ENCODE measurements at regions not wholly inside any gene's neighbourhood (a gene's known extent, or its start where the extent isn't known, plus 50 kb on each side); places are given as distances from the start of the nearest gene placed in this dataset.

DNA sequence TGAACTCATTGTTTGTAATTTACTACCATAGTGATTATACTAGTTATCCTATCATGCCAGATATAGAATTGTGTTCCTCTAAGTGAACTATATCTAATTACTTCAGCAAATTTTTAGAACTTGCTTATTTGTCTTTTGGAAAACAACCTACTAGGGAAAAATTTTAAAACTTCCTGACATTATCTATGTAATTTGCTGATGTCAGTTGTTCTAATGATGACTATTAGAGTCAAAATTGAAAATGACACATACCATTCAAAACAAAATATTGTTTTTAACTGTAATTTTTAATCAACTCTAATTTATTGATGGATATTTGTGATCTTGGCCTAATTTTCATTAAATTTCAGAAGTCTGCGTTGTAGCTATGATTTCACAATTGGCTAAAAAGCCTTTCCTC, 106.7 kb upstream of the ROBO2 start:
- TF ChIP-seq, protein P1, sequence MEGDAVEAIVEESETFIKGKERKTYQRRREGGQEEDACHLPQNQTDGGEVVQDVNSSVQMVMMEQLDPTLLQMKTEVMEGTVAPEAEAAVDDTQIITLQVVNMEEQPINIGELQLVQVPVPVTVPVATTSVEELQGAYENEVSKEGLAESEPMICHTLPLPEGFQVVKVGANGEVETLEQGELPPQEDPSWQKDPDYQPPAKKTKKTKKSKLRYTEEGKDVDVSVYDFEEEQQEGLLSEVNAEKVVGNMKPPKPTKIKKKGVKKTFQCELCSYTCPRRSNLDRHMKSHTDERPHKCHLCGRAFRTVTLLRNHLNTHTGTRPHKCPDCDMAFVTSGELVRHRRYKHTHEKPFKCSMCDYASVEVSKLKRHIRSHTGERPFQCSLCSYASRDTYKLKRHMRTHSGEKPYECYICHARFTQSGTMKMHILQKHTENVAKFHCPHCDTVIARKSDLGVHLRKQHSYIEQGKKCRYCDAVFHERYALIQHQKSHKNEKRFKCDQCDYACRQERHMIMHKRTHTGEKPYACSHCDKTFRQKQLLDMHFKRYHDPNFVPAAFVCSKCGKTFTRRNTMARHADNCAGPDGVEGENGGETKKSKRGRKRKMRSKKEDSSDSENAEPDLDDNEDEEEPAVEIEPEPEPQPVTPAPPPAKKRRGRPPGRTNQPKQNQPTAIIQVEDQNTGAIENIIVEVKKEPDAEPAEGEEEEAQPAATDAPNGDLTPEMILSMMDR (conservative IDR thresholded peaks at IDR 0.05; ENCODE audit: low read length) = no peak
- no peak for TF ChIP-seq EZH2phosphoT487 (IDR thresholded peaks at IDR 0.05; ENCODE audit: borderline replicate concordance, low read depth, low read length)
